IMR-90 (cell line): ENCODE measurements at regions not wholly inside any gene's neighbourhood (a gene's known extent, or its start where the extent isn't known, plus 50 kb on each side); places are given as distances from the start of the nearest gene placed in this dataset.

Experiments used
- ATAC-seq: fragments of 200-7000 bp; cut with Tn5 transposase; 2 replicates; pipeline ENCODE4 v1.9.1; 2020; ENCODE audit warnings: low read depth, mild to moderate bottlenecking, moderate library complexity
- BruUV-seq: library from RNA; stranded (reverse); fragments of 400-500 nt; replicated peaks from 2 replicates; lab custom pipeline; 2021; lab: Mats Ljungman, UMichigan
- CTCF ChIA-PET: fragments of 300-600 bp; formaldehyde crosslinking; extraction: SDS; loops from one replicate; lab custom pipeline; 2021; ENCODE audit warnings: antibody characterized with exemption; lab: Yijun Ruan, JAX
- POLR2A ChIA-PET: fragments of 300-600 bp; sonication (Branson Sonifier 250); formaldehyde crosslinking; loops from one replicate; lab custom pipeline; 2022; ENCODE audit warnings: antibody characterized with exemption; ENCODE audit not compliant: unreplicated experiment; lab: Charles Lee
- DNase-seq: peaks from one replicate; pipeline ENCODE4 v3.0.0; 2013
- H2AFZ ChIP-seq: replicated peaks from 2 replicates; pipeline ENCODE3; 2013; ENCODE audit warnings: low read length, mild to moderate bottlenecking; ENCODE audit not compliant: poor library complexity
- H2AK5ac ChIP-seq: 2 replicates; pipeline ENCODE4 v1.6.1; 2013; ENCODE audit warnings: low read depth, low read length, inconsistent platforms
- H2AK9ac ChIP-seq: replicated peaks from 2 replicates; pipeline ENCODE3; 2013; ENCODE audit warnings: mild to moderate bottlenecking, low read depth, low read length, moderate library complexity; ENCODE audit not compliant: poor library complexity
- H2BK120ac ChIP-seq: 2 replicates; pipeline ENCODE4 v1.6.1; 2013; ENCODE audit warnings: low read depth, low read length, inconsistent platforms
- H2BK15ac ChIP-seq: 3 replicates; pipeline ENCODE4 v1.6.1; 2013; ENCODE audit warnings: low read depth, low read length, inconsistent platforms
- H2BK20ac ChIP-seq: 2 replicates; pipeline ENCODE4 v1.6.1; 2013; ENCODE audit warnings: low read depth, mild to moderate bottlenecking, inconsistent platforms, low read length, moderate library complexity
- H2BK5ac ChIP-seq: 2 replicates; pipeline ENCODE4 v1.6.1; 2013; ENCODE audit warnings: mild to moderate bottlenecking, low read depth, low read length, inconsistent platforms; ENCODE audit not compliant: poor library complexity, severe bottlenecking
- H3K14ac ChIP-seq: replicated peaks from 2 replicates; pipeline ENCODE4 v1.6.1; 2013; ENCODE audit warnings: low read depth, low read length, inconsistent platforms
- H3K18ac ChIP-seq: 2 replicates; pipeline ENCODE4 v1.6.1; 2013; ENCODE audit warnings: low read depth, low read length, control low read depth
- H3K23ac ChIP-seq: 2 replicates; pipeline ENCODE4 v1.6.1; 2013; ENCODE audit warnings: low read depth, low read length, inconsistent platforms
- H3K27ac ChIP-seq: 2 replicates; pipeline ENCODE4 v1.5.1; 2013; ENCODE audit warnings: mild to moderate bottlenecking, control low read depth, low read length; ENCODE audit not compliant: insufficient read depth
- H3K27me3 ChIP-seq: 2 replicates; pipeline ENCODE4 v1.6.1; 2013; ENCODE audit warnings: low read length; ENCODE audit not compliant: control insufficient read depth, insufficient read depth
- H3K36me3 ChIP-seq: 2 replicates; pipeline ENCODE4 v1.6.1; 2013; ENCODE audit warnings: low read length, mixed read lengths; ENCODE audit not compliant: control insufficient read depth, insufficient read depth
- H3K4ac ChIP-seq: 2 replicates; pipeline ENCODE4 v1.6.1; 2013; ENCODE audit warnings: low read depth, low read length, inconsistent platforms
- H3K4me1 ChIP-seq: 2 replicates; pipeline ENCODE4 v1.6.1; 2013; ENCODE audit warnings: low read length, mixed read lengths; ENCODE audit not compliant: control insufficient read depth, insufficient read depth
- H3K4me2 ChIP-seq: 2 replicates; pipeline ENCODE4 v1.6.1; 2013; ENCODE audit warnings: low read depth, mild to moderate bottlenecking, control low read depth, low read length, moderate library complexity
- H3K4me3 ChIP-seq: 2 replicates; pipeline ENCODE4 v1.5.1; 2013; ENCODE audit warnings: low read depth, mild to moderate bottlenecking, control low read depth, low read length, moderate library complexity; ENCODE audit not compliant: insufficient read depth
- H3K56ac ChIP-seq: 2 replicates; pipeline ENCODE4 v1.6.1; 2013; ENCODE audit warnings: low read length, inconsistent platforms; ENCODE audit not compliant: insufficient read depth; ENCODE audit errors: extremely low read depth
- H3K79me1 ChIP-seq, 2 experiments: 2 replicates each; pipeline ENCODE4 v1.6.1; 2013; ENCODE audit warnings: low read length in 2 of 2, inconsistent platforms in 1 of 2, low read depth in 1 of 2
- H3K9ac ChIP-seq: 2 replicates; pipeline ENCODE4 v1.6.1; 2013; ENCODE audit warnings: low read depth, low read length, control low read depth
- H3K9me1 ChIP-seq: 2 replicates; pipeline ENCODE4 v1.6.1; 2013; ENCODE audit warnings: low read length, inconsistent platforms; ENCODE audit not compliant: insufficient read depth
- H3K9me3 ChIP-seq: 2 replicates; pipeline ENCODE4 v1.6.1; 2013; ENCODE audit warnings: low read length; ENCODE audit not compliant: control insufficient read depth, insufficient read depth
- H4K20me1 ChIP-seq: 2 replicates; pipeline ENCODE4 v1.6.1; 2013; ENCODE audit warnings: low read length, inconsistent platforms; ENCODE audit not compliant: insufficient read depth
- H4K5ac ChIP-seq: 2 replicates; pipeline ENCODE4 v1.6.1; 2013; ENCODE audit warnings: mild to moderate bottlenecking, low read depth, low read length, control low read depth
- H4K8ac ChIP-seq, 2 experiments: 2 replicates each; pipeline ENCODE4 v1.6.1; 2013; ENCODE audit warnings: low read depth in 2 of 2, low read length in 2 of 2, control low read depth in 1 of 2, inconsistent platforms in 1 of 2
- H4K91ac ChIP-seq: 2 replicates; pipeline ENCODE4 v1.6.1; 2013; ENCODE audit warnings: low read depth, low read length, inconsistent platforms; ENCODE audit not compliant: insufficient read depth
- BHLHE40 ChIP-seq: fragments of 150-350 bp; IDR thresholded peaks from 2 replicates; pipeline ENCODE4 v1.6.1; 2016; ENCODE audit warnings: mild to moderate bottlenecking, low read depth, low read length
- CEBPB ChIP-seq: IDR thresholded peaks from 2 replicates; pipeline ENCODE4 v1.6.1; 2012; ENCODE audit warnings: low read depth, low read length, improper control_type of control experiment
- CHD1 ChIP-seq: IDR thresholded peaks from 2 replicates; pipeline ENCODE4 v1.6.1; 2012; ENCODE audit warnings: low read depth, low read length, improper control_type of control experiment
- FOS ChIP-seq: fragments of 150-350 bp; IDR thresholded peaks from 2 replicates; pipeline ENCODE4 v1.6.1; 2016; ENCODE audit warnings: low read depth, low read length
- MAFK ChIP-seq: IDR thresholded peaks from 2 replicates; pipeline ENCODE4 v1.6.1; 2012; ENCODE audit warnings: low read depth, low read length, improper control_type of control experiment
- MAZ ChIP-seq: IDR thresholded peaks from 2 replicates; pipeline ENCODE4 v1.6.1; 2012; ENCODE audit warnings: low read depth, mild to moderate bottlenecking, low read length, improper control_type of control experiment, moderate library complexity, borderline replicate concordance
- MXI1 ChIP-seq: IDR thresholded peaks from 2 replicates; pipeline ENCODE4 v1.6.1; 2012; ENCODE audit warnings: low read depth, mild to moderate bottlenecking, low read length, moderate library complexity, borderline replicate concordance
- NFE2L2 ChIP-seq: fragments of 150-350 bp; IDR thresholded peaks from 2 replicates; pipeline ENCODE4 v1.6.1; 2016; ENCODE audit warnings: low read depth, mild to moderate bottlenecking, low read length
- POLR2A ChIP-seq: IDR thresholded peaks from 2 replicates; pipeline ENCODE4 v1.6.1; 2012; ENCODE audit warnings: mild to moderate bottlenecking, low read depth, low read length
- RAD21 ChIP-seq: IDR thresholded peaks from 2 replicates; pipeline ENCODE4 v1.6.1; 2012; ENCODE audit warnings: low read length, improper control_type of control experiment
- RCOR1 ChIP-seq: IDR thresholded peaks from 2 replicates; pipeline ENCODE4 v1.6.1; 2012; ENCODE audit warnings: mild to moderate bottlenecking, low read length, improper control_type of control experiment; ENCODE audit not compliant: insufficient replicate concordance
- SMC3 ChIP-seq: fragments of 150-350 bp; IDR thresholded peaks from 2 replicates; pipeline ENCODE4 v1.6.1; 2016; ENCODE audit warnings: low read depth, mild to moderate bottlenecking, antibody characterized with exemption, low read length, moderate library complexity
- WGBS, 2 experiments: methylation state at CpG; one replicate each; pipeline versions ENCODE4 v1.1.5 to v1.1.7; 2013; ENCODE audit warnings: missing lambda C conversion rate in 2 of 2; ENCODE audit not compliant: insufficient read length in 1 of 2; ENCODE audit errors: extremely low coverage in 2 of 2; 5-methylcytosine and 5-hydroxymethylcytosine counted together
- dilution Hi-C: fragments of 300-500 bp; cut with HindIII; formaldehyde crosslinking; loops from one replicate; pipeline ENCODE4 v1.14.3; 2018; ENCODE audit warnings: low sequenced_read_pairs; ENCODE audit not compliant: unreplicated experiment
- in situ Hi-C: fragments of 300-500 bp; cut with MboI; formaldehyde crosslinking; loops from 3 replicates; pipeline ENCODE4 v1.14.3; 2019; ENCODE audit warnings: low sequenced_read_pairs, inconsistent platforms, mixed read lengths
- intact Hi-C: fragments of 100-400 bp; cut with micrococcal nuclease; formaldehyde crosslinking; loops from 2 replicates; pipeline ENCODE4 v1.10.0; 2022
- TF ChIP-seq, protein P1 (sequence below): fragments of 150-350 bp; IDR thresholded peaks from 2 replicates; pipeline ENCODE4 v1.6.1; 2017; ENCODE audit warnings: mild to moderate bottlenecking, antibody characterized with exemption, low read length, low read depth
- TF ChIP-seq, protein P2 (sequence below): fragments of 150-350 bp; IDR thresholded peaks from 2 replicates; pipeline ENCODE4 v1.6.1; 2016; ENCODE audit warnings: low read depth, mild to moderate bottlenecking, low read length, moderate library complexity, borderline replicate concordance

DNA sequence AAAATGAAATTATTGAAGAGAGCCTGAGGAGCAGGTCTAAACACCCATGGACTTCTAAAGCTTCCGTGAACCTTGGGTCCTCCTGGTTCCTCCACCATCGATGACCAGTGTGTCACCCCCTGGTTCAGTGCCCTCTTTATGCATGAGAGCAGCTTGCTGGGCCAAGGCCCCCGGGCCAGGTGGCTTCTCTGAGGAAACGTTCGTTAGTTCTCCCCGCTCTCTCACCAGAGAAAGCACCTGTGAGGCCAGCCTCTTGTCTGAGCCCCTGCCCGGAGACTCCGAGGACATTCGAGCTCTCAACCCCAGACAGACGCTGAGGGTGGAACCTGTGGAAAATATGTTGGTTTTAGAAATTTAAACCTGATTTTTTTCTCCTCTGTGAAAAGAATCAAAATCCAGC lies 92.4 kb downstream of the GLI2 start:
- H4K8ac ChIP-seq, result no peak overlapping the region
- ATAC-seq (no peak), DNase-seq (no peak)
- H3K4me3 ChIP-seq, result no peak overlapping the region
- ChIA-PET CTCF (no interaction called here), POLR2A (no interaction called here)
- H2BK5ac ChIP-seq, result no peak overlapping the region
- H3K9me3 ChIP-seq, result no peaks in the 10 kb centered on the region
- no peak overlapping the region for H2AK9ac ChIP-seq
- H4K20me1 ChIP-seq, result peaks cover 82% of the 10 kb centered on the region
- 100% methylated on average over 1 of the region's 10 CpGs; no CpG with 5 or more reads in 1 of the 2 experiments for WGBS, 2 experiments
- H3K23ac ChIP-seq, result no peak overlapping the region
- peaks cover 26% of the 10 kb centered on the region for H3K4me1 ChIP-seq
- H4K91ac ChIP-seq, result no peak overlapping the region
- dilution Hi-C loops (no loop called here), intact Hi-C loops (loop anchor here (5.0 to 10.0 kb wide), 2 partner anchors 109 to 133 kb away; no protein-coding TSS in a partner anchor), in situ Hi-C loops (no loop called here)
- no peak overlapping the region for H2BK20ac ChIP-seq
- no peak overlapping the region for H2AK5ac ChIP-seq
- peaks cover 52 to 98% of the 10 kb centered on the region in 2 experiments; a peak in 3 of 4 replicates for H3K79me1 ChIP-seq
- H2AFZ ChIP-seq, result no peak overlapping the region
- no peak overlapping the region for H3K27ac ChIP-seq
- H3K36me3 ChIP-seq, result peaks cover 6% of the 10 kb centered on the region
- no peak overlapping the region for H3K18ac ChIP-seq
- H3K4me2 ChIP-seq, result no peak overlapping the region
- no peak overlapping the region for H3K4ac ChIP-seq
- H3K56ac ChIP-seq, result no peak overlapping the region
- peaks cover 45% of the 10 kb centered on the region for H3K9me1 ChIP-seq
- H3K9ac ChIP-seq, result no peak overlapping the region
- BruUV-seq, result no TSS peak
- H3K14ac ChIP-seq, result no peak overlapping the region
- H3K27me3 ChIP-seq, result no peaks in the 10 kb centered on the region
- no peak overlapping the region for H2BK120ac ChIP-seq
- TF ChIP-seq RAD21, result no peak
- no peak for TF ChIP-seq BHLHE40
- TF ChIP-seq NFE2L2, result no peak
- TF ChIP-seq, protein P1, sequence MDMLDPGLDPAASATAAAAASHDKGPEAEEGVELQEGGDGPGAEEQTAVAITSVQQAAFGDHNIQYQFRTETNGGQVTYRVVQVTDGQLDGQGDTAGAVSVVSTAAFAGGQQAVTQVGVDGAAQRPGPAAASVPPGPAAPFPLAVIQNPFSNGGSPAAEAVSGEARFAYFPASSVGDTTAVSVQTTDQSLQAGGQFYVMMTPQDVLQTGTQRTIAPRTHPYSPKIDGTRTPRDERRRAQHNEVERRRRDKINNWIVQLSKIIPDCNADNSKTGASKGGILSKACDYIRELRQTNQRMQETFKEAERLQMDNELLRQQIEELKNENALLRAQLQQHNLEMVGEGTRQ, result no peak
- no peak for TF ChIP-seq POLR2A
- TF ChIP-seq, protein P2, sequence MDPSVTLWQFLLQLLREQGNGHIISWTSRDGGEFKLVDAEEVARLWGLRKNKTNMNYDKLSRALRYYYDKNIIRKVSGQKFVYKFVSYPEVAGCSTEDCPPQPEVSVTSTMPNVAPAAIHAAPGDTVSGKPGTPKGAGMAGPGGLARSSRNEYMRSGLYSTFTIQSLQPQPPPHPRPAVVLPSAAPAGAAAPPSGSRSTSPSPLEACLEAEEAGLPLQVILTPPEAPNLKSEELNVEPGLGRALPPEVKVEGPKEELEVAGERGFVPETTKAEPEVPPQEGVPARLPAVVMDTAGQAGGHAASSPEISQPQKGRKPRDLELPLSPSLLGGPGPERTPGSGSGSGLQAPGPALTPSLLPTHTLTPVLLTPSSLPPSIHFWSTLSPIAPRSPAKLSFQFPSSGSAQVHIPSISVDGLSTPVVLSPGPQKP, result no peak
- no peak for TF ChIP-seq RCOR1
- no peak for TF ChIP-seq CHD1
- TF ChIP-seq MXI1, result no peak
- TF ChIP-seq MAFK, result no peak
- TF ChIP-seq CEBPB, result no peak
- TF ChIP-seq SMC3, result no peak
- no peak for TF ChIP-seq MAZ
- no peak for TF ChIP-seq FOS
- no peak overlapping the region for H2BK15ac ChIP-seq
- no peak overlapping the region for H4K5ac ChIP-seq
